IMR-90 (cell line): ENCODE measurements at regions not wholly inside any gene's neighbourhood (a gene's known extent, or its start where the extent isn't known, plus 50 kb on each side); places are given as distances from the start of the nearest gene placed in this dataset.

Experiments used
- ATAC-seq: fragments of 200-7000 bp; cut with Tn5 transposase; 2 replicates; pipeline ENCODE4 v1.9.1; 2020; ENCODE audit warnings: low read depth, mild to moderate bottlenecking, moderate library complexity
- BruUV-seq: library from RNA; stranded (reverse); fragments of 400-500 nt; replicated peaks from 2 replicates; lab custom pipeline; 2021; lab: Mats Ljungman, UMichigan
- CTCF ChIA-PET: fragments of 300-600 bp; formaldehyde crosslinking; extraction: SDS; loops from one replicate; lab custom pipeline; 2021; ENCODE audit warnings: antibody characterized with exemption; lab: Yijun Ruan, JAX
- POLR2A ChIA-PET: fragments of 300-600 bp; sonication (Branson Sonifier 250); formaldehyde crosslinking; loops from one replicate; lab custom pipeline; 2022; ENCODE audit warnings: antibody characterized with exemption; ENCODE audit not compliant: unreplicated experiment; lab: Charles Lee
- DNase-seq: peaks from one replicate; pipeline ENCODE4 v3.0.0; 2013
- H2AFZ ChIP-seq: replicated peaks from 2 replicates; pipeline ENCODE3; 2013; ENCODE audit warnings: low read length, mild to moderate bottlenecking; ENCODE audit not compliant: poor library complexity
- H2AK5ac ChIP-seq: 2 replicates; pipeline ENCODE4 v1.6.1; 2013; ENCODE audit warnings: low read depth, low read length, inconsistent platforms
- H2AK9ac ChIP-seq: replicated peaks from 2 replicates; pipeline ENCODE3; 2013; ENCODE audit warnings: mild to moderate bottlenecking, low read depth, low read length, moderate library complexity; ENCODE audit not compliant: poor library complexity
- H2BK120ac ChIP-seq: 2 replicates; pipeline ENCODE4 v1.6.1; 2013; ENCODE audit warnings: low read depth, low read length, inconsistent platforms
- H2BK15ac ChIP-seq: 3 replicates; pipeline ENCODE4 v1.6.1; 2013; ENCODE audit warnings: low read depth, low read length, inconsistent platforms
- H2BK20ac ChIP-seq: 2 replicates; pipeline ENCODE4 v1.6.1; 2013; ENCODE audit warnings: low read depth, mild to moderate bottlenecking, inconsistent platforms, low read length, moderate library complexity
- H2BK5ac ChIP-seq: 2 replicates; pipeline ENCODE4 v1.6.1; 2013; ENCODE audit warnings: mild to moderate bottlenecking, low read depth, low read length, inconsistent platforms; ENCODE audit not compliant: poor library complexity, severe bottlenecking
- H3K14ac ChIP-seq: replicated peaks from 2 replicates; pipeline ENCODE4 v1.6.1; 2013; ENCODE audit warnings: low read depth, low read length, inconsistent platforms
- H3K18ac ChIP-seq: 2 replicates; pipeline ENCODE4 v1.6.1; 2013; ENCODE audit warnings: low read depth, low read length, control low read depth
- H3K23ac ChIP-seq: 2 replicates; pipeline ENCODE4 v1.6.1; 2013; ENCODE audit warnings: low read depth, low read length, inconsistent platforms
- H3K27ac ChIP-seq: 2 replicates; pipeline ENCODE4 v1.5.1; 2013; ENCODE audit warnings: mild to moderate bottlenecking, control low read depth, low read length; ENCODE audit not compliant: insufficient read depth
- H3K27me3 ChIP-seq: 2 replicates; pipeline ENCODE4 v1.6.1; 2013; ENCODE audit warnings: low read length; ENCODE audit not compliant: control insufficient read depth, insufficient read depth
- H3K36me3 ChIP-seq: 2 replicates; pipeline ENCODE4 v1.6.1; 2013; ENCODE audit warnings: low read length, mixed read lengths; ENCODE audit not compliant: control insufficient read depth, insufficient read depth
- H3K4ac ChIP-seq: 2 replicates; pipeline ENCODE4 v1.6.1; 2013; ENCODE audit warnings: low read depth, low read length, inconsistent platforms
- H3K4me1 ChIP-seq: 2 replicates; pipeline ENCODE4 v1.6.1; 2013; ENCODE audit warnings: low read length, mixed read lengths; ENCODE audit not compliant: control insufficient read depth, insufficient read depth
- H3K4me2 ChIP-seq: 2 replicates; pipeline ENCODE4 v1.6.1; 2013; ENCODE audit warnings: low read depth, mild to moderate bottlenecking, control low read depth, low read length, moderate library complexity
- H3K4me3 ChIP-seq: 2 replicates; pipeline ENCODE4 v1.5.1; 2013; ENCODE audit warnings: low read depth, mild to moderate bottlenecking, control low read depth, low read length, moderate library complexity; ENCODE audit not compliant: insufficient read depth
- H3K56ac ChIP-seq: 2 replicates; pipeline ENCODE4 v1.6.1; 2013; ENCODE audit warnings: low read length, inconsistent platforms; ENCODE audit not compliant: insufficient read depth; ENCODE audit errors: extremely low read depth
- H3K79me1 ChIP-seq, 2 experiments: 2 replicates each; pipeline ENCODE4 v1.6.1; 2013; ENCODE audit warnings: low read length in 2 of 2, inconsistent platforms in 1 of 2, low read depth in 1 of 2
- H3K9ac ChIP-seq: 2 replicates; pipeline ENCODE4 v1.6.1; 2013; ENCODE audit warnings: low read depth, low read length, control low read depth
- H3K9me1 ChIP-seq: 2 replicates; pipeline ENCODE4 v1.6.1; 2013; ENCODE audit warnings: low read length, inconsistent platforms; ENCODE audit not compliant: insufficient read depth
- H3K9me3 ChIP-seq: 2 replicates; pipeline ENCODE4 v1.6.1; 2013; ENCODE audit warnings: low read length; ENCODE audit not compliant: control insufficient read depth, insufficient read depth
- H4K20me1 ChIP-seq: 2 replicates; pipeline ENCODE4 v1.6.1; 2013; ENCODE audit warnings: low read length, inconsistent platforms; ENCODE audit not compliant: insufficient read depth
- H4K5ac ChIP-seq: 2 replicates; pipeline ENCODE4 v1.6.1; 2013; ENCODE audit warnings: mild to moderate bottlenecking, low read depth, low read length, control low read depth
- H4K8ac ChIP-seq, 2 experiments: 2 replicates each; pipeline ENCODE4 v1.6.1; 2013; ENCODE audit warnings: low read depth in 2 of 2, low read length in 2 of 2, control low read depth in 1 of 2, inconsistent platforms in 1 of 2
- H4K91ac ChIP-seq: 2 replicates; pipeline ENCODE4 v1.6.1; 2013; ENCODE audit warnings: low read depth, low read length, inconsistent platforms; ENCODE audit not compliant: insufficient read depth
- CEBPB ChIP-seq: IDR thresholded peaks from 2 replicates; pipeline ENCODE4 v1.6.1; 2012; ENCODE audit warnings: low read depth, low read length, improper control_type of control experiment
- FOS ChIP-seq: fragments of 150-350 bp; IDR thresholded peaks from 2 replicates; pipeline ENCODE4 v1.6.1; 2016; ENCODE audit warnings: low read depth, low read length
- MXI1 ChIP-seq: IDR thresholded peaks from 2 replicates; pipeline ENCODE4 v1.6.1; 2012; ENCODE audit warnings: low read depth, mild to moderate bottlenecking, low read length, moderate library complexity, borderline replicate concordance
- NFE2L2 ChIP-seq: fragments of 150-350 bp; IDR thresholded peaks from 2 replicates; pipeline ENCODE4 v1.6.1; 2016; ENCODE audit warnings: low read depth, mild to moderate bottlenecking, low read length
- POLR2A ChIP-seq: IDR thresholded peaks from 2 replicates; pipeline ENCODE4 v1.6.1; 2012; ENCODE audit warnings: mild to moderate bottlenecking, low read depth, low read length
- RAD21 ChIP-seq: IDR thresholded peaks from 2 replicates; pipeline ENCODE4 v1.6.1; 2012; ENCODE audit warnings: low read length, improper control_type of control experiment
- RCOR1 ChIP-seq: IDR thresholded peaks from 2 replicates; pipeline ENCODE4 v1.6.1; 2012; ENCODE audit warnings: mild to moderate bottlenecking, low read length, improper control_type of control experiment; ENCODE audit not compliant: insufficient replicate concordance
- RFX5 ChIP-seq: IDR thresholded peaks from 2 replicates; pipeline ENCODE4 v1.8.0; 2012; ENCODE audit warnings: low read depth, mild to moderate bottlenecking, low read length, moderate library complexity
- SMC3 ChIP-seq: fragments of 150-350 bp; IDR thresholded peaks from 2 replicates; pipeline ENCODE4 v1.6.1; 2016; ENCODE audit warnings: low read depth, mild to moderate bottlenecking, antibody characterized with exemption, low read length, moderate library complexity
- WGBS, 2 experiments: methylation state at CpG; one replicate each; pipeline versions ENCODE4 v1.1.5 to v1.1.7; 2013; ENCODE audit warnings: missing lambda C conversion rate in 2 of 2; ENCODE audit not compliant: insufficient read length in 1 of 2; ENCODE audit errors: extremely low coverage in 2 of 2; 5-methylcytosine and 5-hydroxymethylcytosine counted together
- dilution Hi-C: fragments of 300-500 bp; cut with HindIII; formaldehyde crosslinking; loops from one replicate; pipeline ENCODE4 v1.14.3; 2018; ENCODE audit warnings: low sequenced_read_pairs; ENCODE audit not compliant: unreplicated experiment
- in situ Hi-C: fragments of 300-500 bp; cut with MboI; formaldehyde crosslinking; loops from 3 replicates; pipeline ENCODE4 v1.14.3; 2019; ENCODE audit warnings: low sequenced_read_pairs, inconsistent platforms, mixed read lengths
- intact Hi-C: fragments of 100-400 bp; cut with micrococcal nuclease; formaldehyde crosslinking; loops from 2 replicates; pipeline ENCODE4 v1.10.0; 2022
- TF ChIP-seq, protein P1 (sequence below): fragments of 150-350 bp; IDR thresholded peaks from 2 replicates; pipeline ENCODE4 v1.6.1; 2016; ENCODE audit warnings: low read depth, mild to moderate bottlenecking, low read length, moderate library complexity, borderline replicate concordance
- TF ChIP-seq, protein P2 (sequence below): conservative IDR thresholded peaks from 2 replicates; pipeline ENCODE4 v1.5.1; 2012; ENCODE audit warnings: mild to moderate bottlenecking, low read depth, low read length, improper control_type of control experiment

DNA sequence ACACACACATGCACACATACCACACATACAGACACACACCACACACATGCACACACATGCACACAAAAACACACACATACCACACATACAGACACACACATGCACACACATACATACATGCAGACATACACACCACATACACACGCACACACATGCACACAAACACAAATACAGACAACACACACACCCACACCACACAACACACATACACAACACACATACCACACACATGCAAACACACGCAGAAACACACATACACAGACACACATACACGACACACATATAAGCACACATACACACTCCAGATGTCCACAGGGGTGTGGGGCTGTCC lies 60.1 kb upstream of the PPP2R2D start:
- ChIA-PET POLR2A (no interaction called here), CTCF (no interaction called here)
- H3K27me3 ChIP-seq, result no peaks in the 10 kb centered on the region
- no peak overlapping the region for H2BK15ac ChIP-seq
- peak overlapping the region; percentile 79 for H2BK5ac ChIP-seq
- BruUV-seq, result no TSS peak
- H3K9me1 ChIP-seq, result no peaks in the 10 kb centered on the region
- dilution Hi-C loops (no loop called here), in situ Hi-C loops (no loop called here), intact Hi-C loops (no loop called here)
- DNase-seq (no peak), ATAC-seq (no peak)
- WGBS, 2 experiments, result 60% methylated on average over 3 of the region's 3 CpGs; no CpG with 5 or more reads in 1 of the 2 experiments
- peak overlapping the region; percentile 51 for H2AFZ ChIP-seq
- no peak overlapping the region for H2BK20ac ChIP-seq
- no peak overlapping the region for H4K5ac ChIP-seq
- no peak overlapping the region for H3K4me3 ChIP-seq
- no peaks in the 10 kb centered on the region for H3K36me3 ChIP-seq
- no peak overlapping the region for H3K14ac ChIP-seq
- peaks cover 41% of the 10 kb centered on the region for H3K9me3 ChIP-seq
- H3K27ac ChIP-seq, result no peak overlapping the region
- H3K56ac ChIP-seq, result no peak overlapping the region
- no peak overlapping the region for H3K23ac ChIP-seq
- H3K79me1 ChIP-seq, result no peaks in the 10 kb centered on the region
- H3K4me1 ChIP-seq, result no peaks in the 10 kb centered on the region
- no peak overlapping the region for H4K91ac ChIP-seq
- H2AK9ac ChIP-seq, result no peak overlapping the region
- TF ChIP-seq RAD21, result no peak
- TF ChIP-seq MXI1, result no peak
- TF ChIP-seq RFX5, result no peak
- TF ChIP-seq SMC3, result no peak
- TF ChIP-seq, protein P1, sequence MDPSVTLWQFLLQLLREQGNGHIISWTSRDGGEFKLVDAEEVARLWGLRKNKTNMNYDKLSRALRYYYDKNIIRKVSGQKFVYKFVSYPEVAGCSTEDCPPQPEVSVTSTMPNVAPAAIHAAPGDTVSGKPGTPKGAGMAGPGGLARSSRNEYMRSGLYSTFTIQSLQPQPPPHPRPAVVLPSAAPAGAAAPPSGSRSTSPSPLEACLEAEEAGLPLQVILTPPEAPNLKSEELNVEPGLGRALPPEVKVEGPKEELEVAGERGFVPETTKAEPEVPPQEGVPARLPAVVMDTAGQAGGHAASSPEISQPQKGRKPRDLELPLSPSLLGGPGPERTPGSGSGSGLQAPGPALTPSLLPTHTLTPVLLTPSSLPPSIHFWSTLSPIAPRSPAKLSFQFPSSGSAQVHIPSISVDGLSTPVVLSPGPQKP, result no peak
- TF ChIP-seq RCOR1, result no peak
- TF ChIP-seq CEBPB, result no peak
- TF ChIP-seq, protein P2, sequence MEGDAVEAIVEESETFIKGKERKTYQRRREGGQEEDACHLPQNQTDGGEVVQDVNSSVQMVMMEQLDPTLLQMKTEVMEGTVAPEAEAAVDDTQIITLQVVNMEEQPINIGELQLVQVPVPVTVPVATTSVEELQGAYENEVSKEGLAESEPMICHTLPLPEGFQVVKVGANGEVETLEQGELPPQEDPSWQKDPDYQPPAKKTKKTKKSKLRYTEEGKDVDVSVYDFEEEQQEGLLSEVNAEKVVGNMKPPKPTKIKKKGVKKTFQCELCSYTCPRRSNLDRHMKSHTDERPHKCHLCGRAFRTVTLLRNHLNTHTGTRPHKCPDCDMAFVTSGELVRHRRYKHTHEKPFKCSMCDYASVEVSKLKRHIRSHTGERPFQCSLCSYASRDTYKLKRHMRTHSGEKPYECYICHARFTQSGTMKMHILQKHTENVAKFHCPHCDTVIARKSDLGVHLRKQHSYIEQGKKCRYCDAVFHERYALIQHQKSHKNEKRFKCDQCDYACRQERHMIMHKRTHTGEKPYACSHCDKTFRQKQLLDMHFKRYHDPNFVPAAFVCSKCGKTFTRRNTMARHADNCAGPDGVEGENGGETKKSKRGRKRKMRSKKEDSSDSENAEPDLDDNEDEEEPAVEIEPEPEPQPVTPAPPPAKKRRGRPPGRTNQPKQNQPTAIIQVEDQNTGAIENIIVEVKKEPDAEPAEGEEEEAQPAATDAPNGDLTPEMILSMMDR, result no peak
- no peak for TF ChIP-seq FOS
- no peak for TF ChIP-seq NFE2L2
- TF ChIP-seq POLR2A, result no peak
- H3K4me2 ChIP-seq, result no peak overlapping the region
- H4K20me1 ChIP-seq, result no peaks in the 10 kb centered on the region
- no peak overlapping the region for H3K9ac ChIP-seq
- no peak overlapping the region for H3K4ac ChIP-seq
- no peak overlapping the region for H3K18ac ChIP-seq
- no peak overlapping the region for H2AK5ac ChIP-seq
- H4K8ac ChIP-seq, result no peak overlapping the region
- H2BK120ac ChIP-seq, result no peak overlapping the region
